Natural killer cell (primary cell): ENCODE measurements at regions not wholly inside any gene's neighbourhood (a gene's known extent, or its start where the extent isn't known, plus 50 kb on each side); places are given as distances from the start of the nearest gene placed in this dataset.

Experiments
- ATAC-seq, 3 donors: fragments of 150-1000 bp in 2 of 3; fragments of 200-7000 bp in 1 of 3; cut with Tn5 transposase; 1 replicate in 1 of 3; 2 replicates in 2 of 3; pipeline ENCODE4 v1.10.0; 2021; ENCODE audit warnings: mild to moderate bottlenecking in 2 of 3, moderate library complexity in 2 of 3
- DNase-seq, 2 donors: peaks; one replicate each; pipeline versions ENCODE4 v3.0.0 to v3.0.0-alpha.2; 2013 to 2021; ENCODE audit warnings: mixed read lengths in 1 of 2
- H3K27ac ChIP-seq: one replicate; pipeline ENCODE4 v1.5.1; 2013; ENCODE audit warnings: mild to moderate bottlenecking, low read length
- H3K27me3 ChIP-seq: one replicate; pipeline ENCODE4 v1.6.1; 2013; ENCODE audit warnings: low read length; ENCODE audit not compliant: control insufficient read depth, insufficient read depth
- H3K36me3 ChIP-seq: one replicate; pipeline ENCODE4 v1.6.1; 2013; ENCODE audit warnings: low read length; ENCODE audit not compliant: control insufficient read depth, insufficient read depth
- H3K4me1 ChIP-seq: one replicate; pipeline ENCODE4 v1.6.1; 2013; ENCODE audit warnings: low read length; ENCODE audit not compliant: control insufficient read depth, insufficient read depth
- H3K4me3 ChIP-seq: one replicate; pipeline ENCODE4 v1.5.1; 2013; ENCODE audit warnings: low read length
- H3K9me3 ChIP-seq: one replicate; pipeline ENCODE4 v1.6.1; 2013; ENCODE audit warnings: low read length; ENCODE audit not compliant: control insufficient read depth, insufficient read depth
- H3K27ac Mint-ChIP-seq, 2 donors: one replicate each; pipeline ENCODE4 v1.8.0; 2022; ENCODE audit warnings: mild to moderate bottlenecking in 2 of 2, mixed read lengths in 2 of 2, moderate library complexity in 1 of 2
- H3K27me3 Mint-ChIP-seq, 2 donors: one replicate each; pipeline ENCODE4 v1.8.0; 2022; ENCODE audit warnings: low read depth in 2 of 2, mixed read lengths in 2 of 2
- H3K36me3 Mint-ChIP-seq: one replicate; pipeline ENCODE4 v1.8.0; 2022; ENCODE audit warnings: mixed read lengths
- H3K4me1 Mint-ChIP-seq, 2 donors: one replicate each; pipeline ENCODE4 v1.8.0; 2022; ENCODE audit warnings: mixed read lengths in 2 of 2
- H3K4me3 Mint-ChIP-seq: one replicate; pipeline ENCODE4 v1.8.0; 2022; ENCODE audit warnings: mild to moderate bottlenecking, moderate library complexity, mixed read lengths
- H3K9me3 Mint-ChIP-seq, 2 donors: one replicate each; pipeline ENCODE4 v1.8.0; 2022; ENCODE audit warnings: mixed read lengths in 2 of 2
- CTCF ChIP-seq: fragments of 200-600 bp; IDR thresholded peaks from one replicate; pipeline ENCODE4 v1.8.0; 2022; ENCODE audit warnings: antibody characterized with exemption
- WGBS: methylation state at CpG from one replicate; pipeline ENCODE4 v1.1.7; 2013; ENCODE audit warnings: missing lambda C conversion rate; ENCODE audit not compliant: insufficient coverage; 5-methylcytosine and 5-hydroxymethylcytosine counted together
- intact Hi-C: fragments of 100-400 bp; cut with micrococcal nuclease; formaldehyde crosslinking; loops from one replicate; pipeline ENCODE4 v1.14.2; 2022

- Mint-ChIP-seq H3K4me3 (no peak overlapping the region), H3K36me3 (no peaks in the 10 kb centered on the region), H3K27ac (no peak overlapping the region), H3K9me3 (peaks cover 12 to 16% of the 10 kb centered on the region in 2 donors), H3K27me3 (no peaks in the 10 kb centered on the region), H3K4me1 (no peaks in the 10 kb centered on the region)
- Histone ChIP-seq H3K27ac (no peak overlapping the region), H3K9me3 (no peaks in the 10 kb centered on the region), H3K36me3 (no peaks in the 10 kb centered on the region), H3K27me3 (no peaks in the 10 kb centered on the region), H3K4me1 (no peaks in the 10 kb centered on the region), H3K4me3 (no peak overlapping the region)
- no peak for TF ChIP-seq CTCF
- no peak for ATAC-seq
- DNase-seq, result no peak
- 100% methylated on average over 1 of the region's 3 CpGs for WGBS
- intact Hi-C loops, result no loop called here
These were observed 719.0 kb downstream of the TBC1D32 start for GRCh38 chr6:120615238-120615637.

- WGBS, result 76% methylated on average over 2 of the region's 2 CpGs
- H3K27ac ChIP-seq, result no peak overlapping the region
- H3K27me3 ChIP-seq, result no peaks in the 10 kb centered on the region
- Mint-ChIP-seq H3K27me3 (no peaks in the 10 kb centered on the region), H3K4me3 (no peak overlapping the region), H3K9me3 (peaks cover 12 to 19% of the 10 kb centered on the region in 2 donors), H3K36me3 (no peaks in the 10 kb centered on the region), H3K27ac (no peak overlapping the region), H3K4me1 (no peaks in the 10 kb centered on the region)
- no peaks in the 10 kb centered on the region for H3K36me3 ChIP-seq
- no peaks in the 10 kb centered on the region for H3K4me1 ChIP-seq
- ATAC-seq (no peak), DNase-seq (no peak)
- no peaks in the 10 kb centered on the region for H3K9me3 ChIP-seq
- no peak overlapping the region for H3K4me3 ChIP-seq
- intact Hi-C loops, result no loop called here
- TF ChIP-seq CTCF, result no peak
These were observed 719.6 kb downstream of the TBC1D32 start for GRCh38 chr6:120614723-120615122.

- peaks cover 5% of the 10 kb centered on the region for H3K9me3 ChIP-seq
- no peaks in the 10 kb centered on the region for H3K27me3 ChIP-seq
- H3K4me3 ChIP-seq, result no peak overlapping the region
- Mint-ChIP-seq H3K36me3 (no peaks in the 10 kb centered on the region), H3K27me3 (no peaks in the 10 kb centered on the region), H3K4me3 (no peak overlapping the region), H3K4me1 (no peaks in the 10 kb centered on the region), H3K27ac (no peak overlapping the region), H3K9me3 (peaks cover 0 to 14% of the 10 kb centered on the region in 2 donors)
- no peaks in the 10 kb centered on the region for H3K4me1 ChIP-seq
- DNase-seq, result no peak
- H3K36me3 ChIP-seq, result no peaks in the 10 kb centered on the region
- no peak overlapping the region for H3K27ac ChIP-seq
- no peak for TF ChIP-seq CTCF
- ATAC-seq, result no peak
- intact Hi-C loops, result no loop called here
- WGBS, result 27% methylated on average over 1 of the region's 1 CpG
These were observed 725.5 kb downstream of the TBC1D32 start for GRCh38 chr6:120608826-120609225.

GRCh38 chr6:120606743-120607142 lies 727.5 kb downstream of the TBC1D32 start:
- H3K36me3 ChIP-seq, result no peaks in the 10 kb centered on the region
- ATAC-seq (no peak), DNase-seq (no peak)
- H3K27me3 ChIP-seq, result no peaks in the 10 kb centered on the region
- H3K9me3 Mint-ChIP-seq, result peaks cover 0 to 11% of the 10 kb centered on the region in 2 donors
- no peaks in the 10 kb centered on the region for H3K27me3 Mint-ChIP-seq
- no peaks in the 10 kb centered on the region for H3K4me1 Mint-ChIP-seq
- H3K4me3 Mint-ChIP-seq, result no peak overlapping the region
- H3K9me3 ChIP-seq, result peaks cover 8% of the 10 kb centered on the region
- no peak overlapping the region for H3K27ac Mint-ChIP-seq
- no peak overlapping the region for H3K4me3 ChIP-seq
- intact Hi-C loops, result no loop called here
- 68% methylated on average over 4 of the region's 4 CpGs for WGBS
- no peaks in the 10 kb centered on the region for H3K4me1 ChIP-seq
- no peak for TF ChIP-seq CTCF
- H3K36me3 Mint-ChIP-seq, result no peaks in the 10 kb centered on the region
- no peak overlapping the region for H3K27ac ChIP-seq
